ENCODE measurements at regions not wholly inside any gene's neighbourhood (a gene's known extent, or its start where the extent isn't known, plus 50 kb on each side); places are given as distances from the start of the nearest gene placed in this dataset.
"Not testable (repeated sequence)": the region's sequence is repeated elsewhere in the genome, so short reads cannot be mapped to it uniquely, and the experiment has no call there.

GRCh38 chr4:147250062-147250461 lies 230.8 kb upstream of the EDNRA start:
- H3K27ac ChIP-seq: no peak overlapping the region
- peaks cover 0 to 14% (median 0%) of the 10 kb centered on the region in 11 donors for H3K9me3 ChIP-seq
- intact Hi-C loops (cut with DNase I): no loop called here
- TF ChIP-seq CTCF (IDR thresholded peaks at IDR 0.05): no peak
- no peak for DNase-seq
- H3K36me3 ChIP-seq: no peaks in the 10 kb centered on the region
- H3K4me1 ChIP-seq: no peaks in the 10 kb centered on the region
- no peaks in the 10 kb centered on the region for H3K27me3 ChIP-seq
- ATAC-seq: no peak
- H3K4me3 ChIP-seq: no peak overlapping the region

GRCh38 chr4:147255268-147255667 lies 225.6 kb upstream of the EDNRA start:
- intact Hi-C loops (cut with DNase I); H3K27me3 ChIP-seq; H3K36me3 ChIP-seq; H3K4me3 ChIP-seq; ATAC-seq; H3K4me1 ChIP-seq; H3K27ac ChIP-seq; DNase-seq: not testable (repeated sequence)
- 83 to 88% methylated on average over 11 of the region's 11 CpGs for WGBS, 2 donors
- H3K9me3 ChIP-seq: peaks cover 0 to 19% (median 0%) of the 10 kb centered on the region in 11 donors

- H3K27me3 ChIP-seq; intact Hi-C loops (cut with DNase I); H3K36me3 ChIP-seq; H3K9me3 ChIP-seq; H3K27ac ChIP-seq; H3K4me1 ChIP-seq; H3K4me3 ChIP-seq; DNase-seq; ATAC-seq: not testable (repeated sequence)
- WGBS, 2 donors: 73 to 100% methylated on average over 1 of the region's 1 CpG
Observed at GRCh38 chr4:147259271-147259670, 221.6 kb upstream of the EDNRA start.

GRCh38 chr4:147284256-147284835 lies 196.6 kb upstream of the EDNRA start:
- no peaks in the 10 kb centered on the region for H3K27me3 ChIP-seq
- H3K27ac ChIP-seq: no peak overlapping the region
- H3K4me1 ChIP-seq: no peaks in the 10 kb centered on the region
- intact Hi-C loops (cut with DNase I): no loop called here
- ATAC-seq (no peak), DNase-seq (no peak)
- H3K4me3 ChIP-seq: no peak overlapping the region
- H3K9me3 ChIP-seq: peaks cover 0 to 22% (median 0%) of the 10 kb centered on the region in 11 donors
- no peaks in the 10 kb centered on the region for H3K36me3 ChIP-seq
- WGBS, 2 donors: 54 to 61% methylated on average over 3 of the region's 3 CpGs
- no peak for TF ChIP-seq CTCF (IDR thresholded peaks at IDR 0.05)

- 71 to 85% methylated on average over 1 of the region's 1 CpG for WGBS, 2 donors
- Histone ChIP-seq H3K27ac (no peak overlapping the region), H3K4me3 (no peak overlapping the region), H3K27me3 (no peaks in the 10 kb centered on the region), H3K36me3 (no peaks in the 10 kb centered on the region), H3K9me3 (peaks cover 0 to 22% (median 0%) of the 10 kb centered on the region in 11 donors), H3K4me1 (no peaks in the 10 kb centered on the region)
- DNase-seq (no peak), ATAC-seq (no peak)
- TF ChIP-seq CTCF (IDR thresholded peaks at IDR 0.05): no peak
- intact Hi-C loops (cut with DNase I): no loop called here
Observed at GRCh38 chr4:147284935-147285334, 196.0 kb upstream of the EDNRA start.

Measured in heart right ventricle (tissue), 16 donors.